H1 (cell line): ENCODE measurements at regions not wholly inside any gene's neighbourhood (a gene's known extent, or its start where the extent isn't known, plus 50 kb on each side); places are given as distances from the start of the nearest gene placed in this dataset.

Experiments used
- CTCF ChIA-PET: fragments of 300-600 bp; sonication (Branson Sonifier 250); formaldehyde crosslinking; loops from one replicate; lab custom pipeline; 2021; ENCODE audit not compliant: partially characterized antibody; lab: Charles Lee
- POLR2A ChIA-PET: fragments of 300-600 bp; sonication (Branson Sonifier 250); formaldehyde crosslinking; loops from one replicate; lab custom pipeline; 2021; ENCODE audit warnings: inconsistent platforms; ENCODE audit not compliant: partially characterized antibody; lab: Charles Lee
- DNase-seq, 2 experiments: peaks; one replicate each; pipeline versions ENCODE4 v3.0.0 to v3.0.0-alpha.2; 2010 to 2022; ENCODE audit warnings: low spot score in 2 of 2, low read depth in 1 of 2, mixed read lengths in 1 of 2
- FAIRE-seq: peaks from 2 replicates; lab custom pipeline; 2011; peaks lifted over from hg19 to GRCh38; lab: Jason Lieb, UNC
- H2AFZ ChIP-seq: 2 replicates; pipeline ENCODE4 v1.8.1; 2012; ENCODE audit warnings: low read length, inconsistent platforms
- H2AK5ac ChIP-seq: 2 replicates; pipeline ENCODE4 v1.6.1; 2013; ENCODE audit warnings: low read depth, low read length
- H2BK120ac ChIP-seq: replicated peaks from 2 replicates; pipeline ENCODE3; 2013; ENCODE audit warnings: low read depth, low read length, inconsistent platforms
- H2BK12ac ChIP-seq: 2 replicates; pipeline ENCODE4 v1.6.1; 2013; ENCODE audit warnings: low read depth, low read length
- H2BK15ac ChIP-seq: 2 replicates; pipeline ENCODE4 v1.6.1; 2013; ENCODE audit warnings: low read length
- H2BK20ac ChIP-seq: 2 replicates; pipeline ENCODE4 v1.6.1; 2013; ENCODE audit warnings: low read length
- H2BK5ac ChIP-seq: 2 replicates; pipeline ENCODE4 v1.6.1; 2013; ENCODE audit warnings: low read depth, low read length
- H3K14ac ChIP-seq: 2 replicates; pipeline ENCODE4 v1.6.1; 2013; ENCODE audit warnings: inconsistent platforms; ENCODE audit not compliant: insufficient read length
- H3K18ac ChIP-seq: 2 replicates; pipeline ENCODE4 v1.6.1; 2013; ENCODE audit warnings: low read length; ENCODE audit errors: extremely low read depth
- H3K23ac ChIP-seq: 2 replicates; pipeline ENCODE4 v1.6.1; 2013; ENCODE audit warnings: inconsistent platforms; ENCODE audit not compliant: insufficient read length
- H3K23me2 ChIP-seq: 2 replicates; pipeline ENCODE4 v1.6.1; 2013; ENCODE audit warnings: low read depth, low read length
- H3K27ac ChIP-seq: 2 replicates; pipeline ENCODE4 v1.6.1; 2011; ENCODE audit warnings: low read depth, low read length, inconsistent platforms
- H3K27me3 ChIP-seq, 4 experiments: replicated peaks in 1 of 4; 1 replicate in 1 of 4; 2 replicates in 3 of 4; pipeline versions ENCODE4 v1.6.1 to v1.8.1; 2011 to 2013; ENCODE audit warnings: low read length in 3 of 4, mild to moderate bottlenecking in 3 of 4, inconsistent platforms in 2 of 4, mixed read lengths in 2 of 4, moderate library complexity in 1 of 4; ENCODE audit not compliant: control insufficient read depth in 3 of 4, insufficient read depth in 3 of 4; ENCODE audit errors: extremely low read depth in 1 of 4
- H3K36me3 ChIP-seq, 4 experiments: 2 replicates each; pipeline versions ENCODE4 v1.6.1 to v1.8.1; 2011 to 2013; ENCODE audit warnings: mild to moderate bottlenecking in 4 of 4, low read length in 3 of 4, moderate library complexity in 2 of 4, control low read depth in 1 of 4, inconsistent platforms in 1 of 4; ENCODE audit not compliant: insufficient read depth in 4 of 4, control insufficient read depth in 2 of 4
- H3K4ac ChIP-seq: replicated peaks from 2 replicates; pipeline ENCODE3; 2013; ENCODE audit warnings: low read length, low read depth, mixed read lengths, inconsistent platforms; ENCODE audit not compliant: insufficient read length
- H3K4me1 ChIP-seq, 4 experiments: replicated peaks in 1 of 4; 1 replicate in 1 of 4; 2 replicates in 3 of 4; pipeline versions ENCODE4 v1.6.1 to v1.8.1; 2011 to 2013; ENCODE audit warnings: low read length in 3 of 4, inconsistent platforms in 2 of 4, mixed read lengths in 1 of 4; ENCODE audit not compliant: insufficient read depth in 4 of 4, control insufficient read depth in 3 of 4
- H3K4me2 ChIP-seq, 2 experiments: 2 replicates each; pipeline versions ENCODE4 v1.6.1 to v1.8.1; 2011 to 2013; ENCODE audit warnings: low read depth in 2 of 2, low read length in 2 of 2, control low read depth in 1 of 2, inconsistent platforms in 1 of 2, mild to moderate bottlenecking in 1 of 2; ENCODE audit not compliant: insufficient read depth in 1 of 2
- H3K4me3 ChIP-seq, 4 experiments: fragments of 200-600, 300-600 bp in 1 of 4; sonication (generic), shearing (Covaris generic), sonication (Bioruptor Twin) in 1 of 4; 2 replicates each; pipeline versions ENCODE4 v1.5.1 to v1.8.1; 2011 to 2016; ENCODE audit warnings: low read length in 4 of 4, low read depth in 3 of 4, control low read depth in 2 of 4, inconsistent platforms in 2 of 4, mild to moderate bottlenecking in 2 of 4, mixed read lengths in 1 of 4, moderate library complexity in 1 of 4; ENCODE audit not compliant: insufficient read depth in 2 of 4; ENCODE audit errors: extremely low read depth in 1 of 4
- H3K56ac ChIP-seq: replicated peaks from 2 replicates; pipeline ENCODE3; 2013; ENCODE audit warnings: low read depth, mild to moderate bottlenecking, mixed read lengths, low read length, inconsistent platforms; ENCODE audit not compliant: insufficient read length
- H3K79me1 ChIP-seq: 2 replicates; pipeline ENCODE4 v1.6.1; 2013; ENCODE audit warnings: low read depth, low read length, control low read depth
- H3K79me2 ChIP-seq, 2 experiments: 2 replicates each; pipeline versions ENCODE4 v1.6.1 to v1.8.1; 2012 to 2013; ENCODE audit warnings: low read length in 2 of 2, mild to moderate bottlenecking in 2 of 2, inconsistent platforms in 1 of 2; ENCODE audit not compliant: insufficient read depth in 2 of 2, control insufficient read depth in 1 of 2
- H3K9ac ChIP-seq, 4 experiments: replicated peaks in 1 of 4; 1 replicate in 1 of 4; 2 replicates in 3 of 4; pipeline versions ENCODE4 v1.6.1 to v1.8.1; 2011 to 2013; ENCODE audit warnings: low read depth in 3 of 4, low read length in 3 of 4, control low read depth in 2 of 4, mild to moderate bottlenecking in 2 of 4, moderate library complexity in 2 of 4, inconsistent platforms in 1 of 4; ENCODE audit errors: extremely low read depth in 1 of 4
- H3K9me3 ChIP-seq, 2 experiments: 2 replicates each; pipeline versions ENCODE4 v1.6.1 to v1.8.1; 2012 to 2013; ENCODE audit warnings: mild to moderate bottlenecking in 2 of 2, moderate library complexity in 2 of 2, control low read depth in 1 of 2, inconsistent platforms in 1 of 2, low read depth in 1 of 2, low read length in 1 of 2, mixed read lengths in 1 of 2; ENCODE audit not compliant: insufficient read depth in 2 of 2
- H4K20me1 ChIP-seq, 2 experiments: replicated peaks in 1 of 2; 2 replicates each; pipeline versions ENCODE3 to v1.8.1; 2011 to 2013; ENCODE audit warnings: inconsistent platforms in 2 of 2, low read length in 2 of 2, mild to moderate bottlenecking in 1 of 2; ENCODE audit not compliant: insufficient read depth in 2 of 2, control insufficient read depth in 1 of 2
- H4K5ac ChIP-seq: 2 replicates; pipeline ENCODE4 v1.6.1; 2013; ENCODE audit warnings: low read length, low read depth, mixed read lengths, inconsistent platforms; ENCODE audit not compliant: insufficient read length
- H4K8ac ChIP-seq: 2 replicates; pipeline ENCODE4 v1.8.0; 2013; ENCODE audit warnings: mild to moderate bottlenecking, moderate library complexity, low read length, inconsistent platforms; ENCODE audit not compliant: insufficient read depth; ENCODE audit errors: extremely low read depth
- H4K91ac ChIP-seq: replicated peaks from 2 replicates; pipeline ENCODE3; 2013; ENCODE audit warnings: low read length, mixed read lengths, inconsistent platforms; ENCODE audit not compliant: insufficient read length
- BACH1 ChIP-seq: IDR thresholded peaks from 2 replicates; pipeline ENCODE4 v1.6.1; 2012; ENCODE audit warnings: low read length, improper control_type of control experiment
- BCL11A ChIP-seq, 2 experiments: IDR thresholded peaks; one replicate each; pipeline ENCODE4 v1.6.1; 2011; ENCODE audit warnings: low read depth in 2 of 2, low read length in 2 of 2, mild to moderate bottlenecking in 2 of 2
- EP300 ChIP-seq, 2 experiments: IDR thresholded peaks; 1 replicate in 1 of 2; 2 replicates in 1 of 2; pipeline ENCODE4 v1.6.1; 2011 to 2012; ENCODE audit warnings: low read depth in 2 of 2, low read length in 2 of 2, mild to moderate bottlenecking in 2 of 2, borderline replicate concordance in 1 of 2, inconsistent platforms in 1 of 2, moderate library complexity in 1 of 2
- RAD21 ChIP-seq, 2 experiments: IDR thresholded peaks in 1 of 2; conservative IDR thresholded peaks in 1 of 2; 2 replicates each; pipeline ENCODE4 v1.6.1; 2011; ENCODE audit warnings: low read depth in 2 of 2, low read length in 2 of 2, improper control_type of control experiment in 1 of 2, inconsistent platforms in 1 of 2, mild to moderate bottlenecking in 1 of 2, moderate library complexity in 1 of 2
- WGBS, 2 experiments: shearing (Covaris generic) in 1 of 2; methylation state at CpG; one replicate each; pipeline versions ENCODE4 v1.1.6 to v1.1.7; 2013 to 2015; ENCODE audit warnings: low lambda C conversion rate in 2 of 2, mixed read lengths in 2 of 2, inconsistent platforms in 1 of 2, low coverage in 1 of 2, missing lambda C conversion rate in 1 of 2; ENCODE audit not compliant: insufficient replicate concordance in 2 of 2, insufficient coverage in 1 of 2, insufficient read length in 1 of 2; ENCODE audit errors: extremely low coverage in 1 of 2, missing lambda C conversion rate in 1 of 2; 5-methylcytosine and 5-hydroxymethylcytosine counted together
- TF ChIP-seq, protein P1 (sequence below), 3 experiments: IDR thresholded peaks; 1 replicate in 2 of 3; 2 replicates in 1 of 3; pipeline versions ENCODE4 v1.5.1 to v1.6.1; 2011; ENCODE audit warnings: low read length in 3 of 3, mild to moderate bottlenecking in 3 of 3, inconsistent platforms in 2 of 3, low read depth in 1 of 3, moderate library complexity in 1 of 3; ENCODE audit not compliant: insufficient read depth in 1 of 3; ENCODE audit errors: control extremely low read depth in 1 of 3

DNA sequence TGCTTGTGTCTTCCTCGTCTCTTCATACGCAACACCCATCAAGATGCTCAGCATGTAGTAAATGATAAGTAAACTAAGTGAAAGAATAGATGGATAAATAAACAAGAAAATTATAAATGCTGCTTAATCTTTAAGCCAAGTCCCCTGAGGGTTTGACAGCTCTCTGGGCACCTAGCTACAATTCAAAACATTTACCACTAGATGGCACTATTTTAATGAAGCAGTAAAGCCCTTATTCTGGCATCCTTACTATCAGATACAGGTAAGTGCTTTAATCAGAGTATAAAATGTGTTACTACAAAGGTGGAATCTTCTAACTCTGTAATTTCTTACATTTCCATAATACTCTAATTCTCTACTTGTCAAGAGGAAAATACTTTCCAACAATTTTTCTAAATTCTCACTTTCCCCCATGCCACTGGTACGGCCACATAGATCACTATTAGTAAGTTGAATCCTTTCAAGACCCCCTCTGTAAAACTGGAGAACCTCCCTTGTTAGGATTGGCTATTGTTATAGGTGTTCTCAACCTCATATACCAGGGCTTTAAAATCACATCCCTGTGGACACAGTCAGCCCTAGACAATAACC is 137.8 kb downstream of the BARHL2 start:
- Histone ChIP-seq H3K23ac (no peak overlapping the region), H4K91ac (no peak overlapping the region), H4K20me1 (no peaks in the 10 kb centered on the region), H4K8ac (no peak overlapping the region), H2BK12ac (no peak overlapping the region), H2BK15ac (no peak overlapping the region), H3K4me3 (no peak overlapping the region), H2BK20ac (no peak overlapping the region), H3K4ac (no peak overlapping the region), H3K4me1 (no peaks in the 10 kb centered on the region), H3K18ac (no peak overlapping the region), H4K5ac (no peak overlapping the region), H3K27me3 (no peaks in the 10 kb centered on the region), H2BK120ac (no peak overlapping the region), H3K9ac (no peak overlapping the region), H3K27ac (no peak overlapping the region), H3K56ac (no peak overlapping the region), H3K23me2 (no peaks in the 10 kb centered on the region), H3K14ac (no peak overlapping the region), H2AK5ac (no peak overlapping the region; the same call in 1 of the 2 replicates), H2AFZ (no peak overlapping the region)
- POLR2A ChIA-PET = no interaction called here
- CTCF ChIA-PET = interaction anchor here (0.5 to 5.4 kb wide), 28 partner anchors 11 to 535 kb away, joined by 3 to 49 read pairs (median 3); no protein-coding TSS in a partner anchor
- FAIRE-seq (peak; percentile 77), DNase-seq (no peak)
- TF ChIP-seq EP300 (IDR thresholded peaks at IDR 0.05; ENCODE audit: borderline replicate concordance in 1 of 2, low read depth in 2 of 2, low read length in 2 of 2) = no peak
- TF ChIP-seq RAD21 (IDR thresholded peaks at IDR 0.05 in 1 of 2, conservative IDR thresholded peaks at IDR 0.05 in 1 of 2; ENCODE audit: low read depth in 2 of 2, low read length in 2 of 2) = peak; percentile 47 to 53
- TF ChIP-seq BACH1 = no peak
- TF ChIP-seq BCL11A (IDR thresholded peaks at IDR 0.05; ENCODE audit: low read depth in 2 of 2, low read length in 2 of 2) = no peak
- TF ChIP-seq, protein P1, sequence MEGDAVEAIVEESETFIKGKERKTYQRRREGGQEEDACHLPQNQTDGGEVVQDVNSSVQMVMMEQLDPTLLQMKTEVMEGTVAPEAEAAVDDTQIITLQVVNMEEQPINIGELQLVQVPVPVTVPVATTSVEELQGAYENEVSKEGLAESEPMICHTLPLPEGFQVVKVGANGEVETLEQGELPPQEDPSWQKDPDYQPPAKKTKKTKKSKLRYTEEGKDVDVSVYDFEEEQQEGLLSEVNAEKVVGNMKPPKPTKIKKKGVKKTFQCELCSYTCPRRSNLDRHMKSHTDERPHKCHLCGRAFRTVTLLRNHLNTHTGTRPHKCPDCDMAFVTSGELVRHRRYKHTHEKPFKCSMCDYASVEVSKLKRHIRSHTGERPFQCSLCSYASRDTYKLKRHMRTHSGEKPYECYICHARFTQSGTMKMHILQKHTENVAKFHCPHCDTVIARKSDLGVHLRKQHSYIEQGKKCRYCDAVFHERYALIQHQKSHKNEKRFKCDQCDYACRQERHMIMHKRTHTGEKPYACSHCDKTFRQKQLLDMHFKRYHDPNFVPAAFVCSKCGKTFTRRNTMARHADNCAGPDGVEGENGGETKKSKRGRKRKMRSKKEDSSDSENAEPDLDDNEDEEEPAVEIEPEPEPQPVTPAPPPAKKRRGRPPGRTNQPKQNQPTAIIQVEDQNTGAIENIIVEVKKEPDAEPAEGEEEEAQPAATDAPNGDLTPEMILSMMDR (IDR thresholded peaks at IDR 0.05; ENCODE audit: control extremely low read depth in 1 of 3, insufficient read depth in 1 of 3, low read depth in 1 of 3, low read length in 3 of 3) = peak in 2 of 3 experiments; percentile 42 to 60; a peak in 2 of 4 replicates
- TF ChIP-seq, all 59 proteins: peak for 2
- WGBS, 2 experiments = 43% methylated on average over 3 of the region's 3 CpGs; no CpG with 5 or more reads in 1 of the 2 experiments
- Histone ChIP-seq H3K36me3 (no peaks in the 10 kb centered on the region; a peak in 1 of 8 replicates), H3K4me2 (no peak overlapping the region), H2BK5ac (no peak overlapping the region), H3K79me2 (no peaks in the 10 kb centered on the region), H3K79me1 (no peaks in the 10 kb centered on the region), H3K9me3 (peaks cover 0 to 2% of the 10 kb centered on the region in 2 experiments; a peak in 1 of 4 replicates)
